ENCODE measurements at regions not wholly inside any gene's neighbourhood (a gene's known extent, or its start where the extent isn't known, plus 50 kb on each side); places are given as distances from the start of the nearest gene placed in this dataset.

GRCh38 chr11:121723246-121723741 is 270.5 kb upstream of the SORL1-AS1 start:
- Histone ChIP-seq H3K4me2 (ENCODE audit: low read length) (no peak overlapping the region), H3K79me2 (ENCODE audit: insufficient read depth, low read length) (no peaks in the 10 kb centered on the region), H3K9me3 (ENCODE audit: control insufficient read depth in 1 of 2, insufficient read depth in 1 of 2, low read depth in 1 of 2, low read length in 2 of 2) (no peaks in the 10 kb centered on the region), H3K4me1 (ENCODE audit: control insufficient read depth in 1 of 2, insufficient read depth in 2 of 2, low read length in 2 of 2) (no peaks in the 10 kb centered on the region), H2AFZ (ENCODE audit: low read depth, low read length, poor library complexity, severe bottlenecking) (no peak overlapping the region), H3K36me3 (ENCODE audit: control insufficient read depth in 1 of 2, insufficient read depth in 2 of 2, low read length in 2 of 2) (no peaks in the 10 kb centered on the region), H3K4me3 (replicated peaks in 1 of 2; ENCODE audit: low read depth in 1 of 2, low read length in 2 of 2) (no peak overlapping the region), H3K9ac (ENCODE audit: low read length) (no peak overlapping the region), H4K20me1 (ENCODE audit: insufficient read depth) (no peaks in the 10 kb centered on the region), H3K27me3 (ENCODE audit: insufficient read depth, low read length) (no peaks in the 10 kb centered on the region), H3K9me2 (ENCODE audit: insufficient read depth) (no peaks in the 10 kb centered on the region), H3K27ac (ENCODE audit: low read depth, low read length) (no peak overlapping the region)
- intact Hi-C loops (cut with micrococcal nuclease) = no loop called here
- ATAC-seq (no peak), DNase-seq (ENCODE audit: low read depth, low spot score) (no peak)
- ChIA-PET RAD21 (ENCODE audit: low non-redundant PET in 1 of 2, low total read pairs in 2 of 2, uncharacterized antibody in 2 of 2, unreplicated experiment in 2 of 2) (no interaction called here), CTCF (no interaction called here), POLR2A (no interaction called here)
- no TSS peak for BruUV-seq (replicated peaks)
- no peak for TF ChIP-seq ZNF274 (IDR thresholded peaks at IDR 0.05; ENCODE audit: low read depth, low read length)
- TF ChIP-seq CEBPB (IDR thresholded peaks at IDR 0.05; ENCODE audit: low read depth) = no peak
- TF ChIP-seq, protein P1, sequence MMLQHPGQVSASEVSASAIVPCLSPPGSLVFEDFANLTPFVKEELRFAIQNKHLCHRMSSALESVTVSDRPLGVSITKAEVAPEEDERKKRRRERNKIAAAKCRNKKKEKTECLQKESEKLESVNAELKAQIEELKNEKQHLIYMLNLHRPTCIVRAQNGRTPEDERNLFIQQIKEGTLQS (IDR thresholded peaks at IDR 0.05) = no peak
- TF ChIP-seq EZH2phosphoT487 (IDR thresholded peaks at IDR 0.05; ENCODE audit: borderline replicate concordance) = no peak
- TF ChIP-seq, protein P2, sequence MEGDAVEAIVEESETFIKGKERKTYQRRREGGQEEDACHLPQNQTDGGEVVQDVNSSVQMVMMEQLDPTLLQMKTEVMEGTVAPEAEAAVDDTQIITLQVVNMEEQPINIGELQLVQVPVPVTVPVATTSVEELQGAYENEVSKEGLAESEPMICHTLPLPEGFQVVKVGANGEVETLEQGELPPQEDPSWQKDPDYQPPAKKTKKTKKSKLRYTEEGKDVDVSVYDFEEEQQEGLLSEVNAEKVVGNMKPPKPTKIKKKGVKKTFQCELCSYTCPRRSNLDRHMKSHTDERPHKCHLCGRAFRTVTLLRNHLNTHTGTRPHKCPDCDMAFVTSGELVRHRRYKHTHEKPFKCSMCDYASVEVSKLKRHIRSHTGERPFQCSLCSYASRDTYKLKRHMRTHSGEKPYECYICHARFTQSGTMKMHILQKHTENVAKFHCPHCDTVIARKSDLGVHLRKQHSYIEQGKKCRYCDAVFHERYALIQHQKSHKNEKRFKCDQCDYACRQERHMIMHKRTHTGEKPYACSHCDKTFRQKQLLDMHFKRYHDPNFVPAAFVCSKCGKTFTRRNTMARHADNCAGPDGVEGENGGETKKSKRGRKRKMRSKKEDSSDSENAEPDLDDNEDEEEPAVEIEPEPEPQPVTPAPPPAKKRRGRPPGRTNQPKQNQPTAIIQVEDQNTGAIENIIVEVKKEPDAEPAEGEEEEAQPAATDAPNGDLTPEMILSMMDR (IDR thresholded peaks at IDR 0.05 in 2 of 3, conservative IDR thresholded peaks at IDR 0.05 in 1 of 3; ENCODE audit: borderline replicate concordance in 1 of 3, insufficient read depth in 1 of 3, low read depth in 2 of 3, low read length in 2 of 3) = no peak
- TF ChIP-seq ELF1 (IDR thresholded peaks at IDR 0.05; ENCODE audit: borderline replicate concordance, low read depth) = no peak
- TF ChIP-seq, protein P3, sequence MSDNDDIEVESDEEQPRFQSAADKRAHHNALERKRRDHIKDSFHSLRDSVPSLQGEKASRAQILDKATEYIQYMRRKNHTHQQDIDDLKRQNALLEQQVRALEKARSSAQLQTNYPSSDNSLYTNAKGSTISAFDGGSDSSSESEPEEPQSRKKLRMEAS (IDR thresholded peaks at IDR 0.05) = no peak
- TF ChIP-seq TCF7L2 (IDR thresholded peaks at IDR 0.05; ENCODE audit: borderline replicate concordance, extremely low read depth, insufficient read depth, insufficient read length) = no peak
- TF ChIP-seq CBX3 (IDR thresholded peaks at IDR 0.05; ENCODE audit: low read depth) = no peak

Measured in HCT116 (cell line).